GM23338 (cell line): ENCODE measurements at regions not wholly inside any gene's neighbourhood (a gene's known extent, or its start where the extent isn't known, plus 50 kb on each side); places are given as distances from the start of the nearest gene placed in this dataset.

Experiments
- ATAC-seq: fragments of 200-7000 bp; cut with Tn5 transposase; 3 replicates; pipeline ENCODE4 v1.9.1; 2020
- DNase-seq: peaks from one replicate; pipeline ENCODE4 v3.0.0-alpha.2; 2015; ENCODE audit warnings: low spot score
- H2AFZ ChIP-seq: fragments of 200-600 bp; sonication (generic); 2 replicates; pipeline ENCODE4 v1.8.0; 2016; ENCODE audit warnings: antibody characterized with exemption, mild to moderate bottlenecking, moderate library complexity
- H3F3A ChIP-seq: fragments of 200-600 bp; sonication (generic); replicated peaks from 2 replicates; pipeline ENCODE4 v1.8.0; 2017; ENCODE audit warnings: antibody characterized with exemption, mixed run types, low read depth
- H3K27ac ChIP-seq: fragments of 200-600 bp; sonication (generic); 2 replicates; pipeline ENCODE4 v1.6.1; 2016; ENCODE audit warnings: low read depth
- H3K27me3 ChIP-seq: fragments of 200-600 bp; sonication (generic); 2 replicates; pipeline ENCODE4 v1.8.0; 2016; ENCODE audit warnings: mild to moderate bottlenecking, mixed run types, moderate library complexity; ENCODE audit not compliant: insufficient read depth
- H3K36me3 ChIP-seq: fragments of 200-600 bp; sonication (generic); 2 replicates; pipeline ENCODE4 v1.8.0; 2016; ENCODE audit warnings: mild to moderate bottlenecking; ENCODE audit not compliant: insufficient read depth
- H3K4me1 ChIP-seq: fragments of 200-600 bp; sonication (generic); 2 replicates; pipeline ENCODE4 v1.8.0; 2016; ENCODE audit warnings: mild to moderate bottlenecking, moderate library complexity; ENCODE audit not compliant: insufficient read depth
- H3K4me2 ChIP-seq: fragments of 200-600 bp; sonication (generic); 2 replicates; pipeline ENCODE4 v1.7.1; 2017; ENCODE audit warnings: mixed run types
- H3K4me3 ChIP-seq: fragments of 200-600 bp; sonication (generic); 2 replicates; pipeline ENCODE4 v1.6.1; 2016; ENCODE audit warnings: mixed run types
- H3K79me2 ChIP-seq: fragments of 200-600 bp; sonication (generic); replicated peaks from 2 replicates; pipeline ENCODE4 v1.8.0; 2017; ENCODE audit warnings: mild to moderate bottlenecking; ENCODE audit not compliant: insufficient read depth
- H3K9me2 ChIP-seq: fragments of 200-600 bp; sonication (generic); 2 replicates; pipeline ENCODE4 v1.8.0; 2017; ENCODE audit not compliant: insufficient read depth
- H4K20me1 ChIP-seq: fragments of 200-600 bp; sonication (generic); replicated peaks from 2 replicates; pipeline ENCODE4 v1.8.0; 2017; ENCODE audit warnings: mild to moderate bottlenecking; ENCODE audit not compliant: insufficient read depth
- H3K27ac Mint-ChIP-seq: 2 replicates; pipeline ENCODE4 v1.8.0; 2020; ENCODE audit warnings: inconsistent platforms, mild to moderate bottlenecking, moderate library complexity, mixed read lengths
- H3K27me3 Mint-ChIP-seq: 3 replicates; pipeline ENCODE4 v1.8.0; 2022; ENCODE audit warnings: low read depth, mild to moderate bottlenecking, moderate library complexity, mixed read lengths, inconsistent platforms; ENCODE audit not compliant: insufficient read depth, poor library complexity
- H3K36me3 Mint-ChIP-seq: 3 replicates; pipeline ENCODE4 v1.8.0; 2021; ENCODE audit warnings: low read depth, mild to moderate bottlenecking, inconsistent platforms, moderate library complexity, mixed read lengths
- H3K4me1 Mint-ChIP-seq: 3 replicates; pipeline ENCODE4 v1.8.0; 2020; ENCODE audit warnings: mild to moderate bottlenecking, inconsistent platforms, mixed read lengths
- H3K4me3 Mint-ChIP-seq: 3 replicates; pipeline ENCODE4 v1.8.0; 2021; ENCODE audit warnings: moderate library complexity, mild to moderate bottlenecking, inconsistent platforms, mixed read lengths
- H3K9me3 Mint-ChIP-seq: 3 replicates; pipeline ENCODE4 v1.8.0; 2020; ENCODE audit warnings: moderate library complexity, mild to moderate bottlenecking, inconsistent platforms, mixed read lengths
- CREB1 ChIP-seq: fragments of 250-450 bp; sonication (Bioruptor Pico); IDR thresholded peaks from 2 replicates; pipeline ENCODE4 v1.5.0; 2020; ENCODE audit warnings: low read depth, mild to moderate bottlenecking, moderate library complexity
- EZH2 ChIP-seq: fragments of 200-600 bp; sonication (generic); IDR thresholded peaks from one replicate; pipeline ENCODE4 v1.8.0; 2017; ENCODE audit warnings: antibody characterized with exemption, mild to moderate bottlenecking, low read depth; ENCODE audit not compliant: unreplicated experiment
- EZH2phosphoT487 ChIP-seq: fragments of 200-600 bp; sonication (generic); IDR thresholded peaks from one replicate; pipeline ENCODE4 v1.8.1; 2018; ENCODE audit warnings: antibody characterized with exemption; ENCODE audit not compliant: unreplicated experiment
- JUNB ChIP-seq: IDR thresholded peaks from one replicate; pipeline ENCODE4 v1.6.1; 2016; ENCODE audit warnings: antibody characterized with exemption; ENCODE audit not compliant: unreplicated experiment
- NANOG ChIP-seq: IDR thresholded peaks from 2 replicates; pipeline ENCODE4 v1.6.1; 2016; ENCODE audit warnings: antibody characterized with exemption, borderline replicate concordance
- POLR2AphosphoS5 ChIP-seq: IDR thresholded peaks from 2 replicates; pipeline ENCODE4 v1.6.1; 2016; ENCODE audit warnings: antibody characterized with exemption, low read depth
- STAT1 ChIP-seq: IDR thresholded peaks from one replicate; pipeline ENCODE4 v1.6.1; 2016; ENCODE audit warnings: antibody characterized with exemption; ENCODE audit not compliant: unreplicated experiment
- ZNF114 ChIP-seq: fragments of 250-450 bp; sonication (Bioruptor Pico); IDR thresholded peaks from 2 replicates; pipeline ENCODE4 v1.5.0; 2020; ENCODE audit warnings: mild to moderate bottlenecking, moderate library complexity
- ZNF331 ChIP-seq: fragments of 250-450 bp; sonication (Bioruptor Pico); IDR thresholded peaks from 2 replicates; pipeline ENCODE4 v1.5.0; 2020; ENCODE audit warnings: low read depth, mild to moderate bottlenecking, moderate library complexity
- TF ChIP-seq, protein P1 (sequence below): fragments of 250-450 bp; sonication (Bioruptor Pico); IDR thresholded peaks from 2 replicates; pipeline ENCODE4 v1.5.0; 2020; ENCODE audit warnings: mild to moderate bottlenecking, moderate library complexity
- TF ChIP-seq, protein P2 (sequence below), 2 experiments: fragments of 200-600 bp in 1 of 2; sonication (generic) in 1 of 2; conservative IDR thresholded peaks; 2 replicates each; pipeline versions ENCODE4 v1.5.1 to v1.6.1; 2016 to 2017; ENCODE audit warnings: antibody characterized with exemption in 2 of 2, low read depth in 2 of 2, mild to moderate bottlenecking in 2 of 2, moderate library complexity in 1 of 2
- TF ChIP-seq, protein P3 (sequence below): IDR thresholded peaks from 2 replicates; pipeline ENCODE4 v1.6.1; 2016; ENCODE audit warnings: antibody characterized with exemption
- TF ChIP-seq, protein P4 (sequence below): IDR thresholded peaks from one replicate; pipeline ENCODE4 v1.6.1; 2018; ENCODE audit warnings: antibody characterized with exemption; ENCODE audit not compliant: unreplicated experiment

DNA sequence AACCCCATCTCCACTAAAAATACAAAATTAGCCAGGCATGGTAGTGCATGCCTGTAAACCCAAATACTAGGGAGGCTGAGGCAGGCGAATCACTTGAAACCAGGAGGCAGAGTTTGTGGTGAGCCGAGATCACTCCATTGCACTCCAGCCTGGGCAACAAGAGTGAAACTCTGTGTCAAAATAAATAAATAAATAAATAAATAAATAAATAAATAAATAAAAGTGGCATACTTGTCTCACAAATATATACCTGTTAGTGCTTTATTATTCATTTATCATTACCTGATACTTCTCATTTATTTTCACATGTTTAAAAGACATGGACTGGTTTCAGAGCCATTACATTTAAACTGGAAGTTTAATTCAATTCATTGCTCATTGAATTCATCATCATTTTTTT is 491.4 kb upstream of the CDH7 start:
- Histone ChIP-seq H4K20me1 (0 out of 2 replicates have a peak, but pooled peaks cover 4% of the 10 kb centered on the region), H3K4me3 (no peak overlapping the region), H3K9me2 (no peaks in the 10 kb centered on the region), H3K4me1 (peaks cover 5% of the 10 kb centered on the region), H3K36me3 (no peaks in the 10 kb centered on the region), H3K79me2 (no peaks in the 10 kb centered on the region), H2AFZ (no peak overlapping the region), H3F3A (no peaks in the 10 kb centered on the region), H3K27ac (no peak overlapping the region), H3K4me2 (no peak overlapping the region), H3K27me3 (peaks cover 5% of the 10 kb centered on the region; the same call in 1 of the 2 replicates)
- no peaks in the 10 kb centered on the region for H3K9me3 Mint-ChIP-seq
- no peak overlapping the region for H3K27ac Mint-ChIP-seq
- peaks cover 9% of the 10 kb centered on the region; the same call in 2 of the 3 replicates for H3K4me1 Mint-ChIP-seq
- TF ChIP-seq, protein P1, sequence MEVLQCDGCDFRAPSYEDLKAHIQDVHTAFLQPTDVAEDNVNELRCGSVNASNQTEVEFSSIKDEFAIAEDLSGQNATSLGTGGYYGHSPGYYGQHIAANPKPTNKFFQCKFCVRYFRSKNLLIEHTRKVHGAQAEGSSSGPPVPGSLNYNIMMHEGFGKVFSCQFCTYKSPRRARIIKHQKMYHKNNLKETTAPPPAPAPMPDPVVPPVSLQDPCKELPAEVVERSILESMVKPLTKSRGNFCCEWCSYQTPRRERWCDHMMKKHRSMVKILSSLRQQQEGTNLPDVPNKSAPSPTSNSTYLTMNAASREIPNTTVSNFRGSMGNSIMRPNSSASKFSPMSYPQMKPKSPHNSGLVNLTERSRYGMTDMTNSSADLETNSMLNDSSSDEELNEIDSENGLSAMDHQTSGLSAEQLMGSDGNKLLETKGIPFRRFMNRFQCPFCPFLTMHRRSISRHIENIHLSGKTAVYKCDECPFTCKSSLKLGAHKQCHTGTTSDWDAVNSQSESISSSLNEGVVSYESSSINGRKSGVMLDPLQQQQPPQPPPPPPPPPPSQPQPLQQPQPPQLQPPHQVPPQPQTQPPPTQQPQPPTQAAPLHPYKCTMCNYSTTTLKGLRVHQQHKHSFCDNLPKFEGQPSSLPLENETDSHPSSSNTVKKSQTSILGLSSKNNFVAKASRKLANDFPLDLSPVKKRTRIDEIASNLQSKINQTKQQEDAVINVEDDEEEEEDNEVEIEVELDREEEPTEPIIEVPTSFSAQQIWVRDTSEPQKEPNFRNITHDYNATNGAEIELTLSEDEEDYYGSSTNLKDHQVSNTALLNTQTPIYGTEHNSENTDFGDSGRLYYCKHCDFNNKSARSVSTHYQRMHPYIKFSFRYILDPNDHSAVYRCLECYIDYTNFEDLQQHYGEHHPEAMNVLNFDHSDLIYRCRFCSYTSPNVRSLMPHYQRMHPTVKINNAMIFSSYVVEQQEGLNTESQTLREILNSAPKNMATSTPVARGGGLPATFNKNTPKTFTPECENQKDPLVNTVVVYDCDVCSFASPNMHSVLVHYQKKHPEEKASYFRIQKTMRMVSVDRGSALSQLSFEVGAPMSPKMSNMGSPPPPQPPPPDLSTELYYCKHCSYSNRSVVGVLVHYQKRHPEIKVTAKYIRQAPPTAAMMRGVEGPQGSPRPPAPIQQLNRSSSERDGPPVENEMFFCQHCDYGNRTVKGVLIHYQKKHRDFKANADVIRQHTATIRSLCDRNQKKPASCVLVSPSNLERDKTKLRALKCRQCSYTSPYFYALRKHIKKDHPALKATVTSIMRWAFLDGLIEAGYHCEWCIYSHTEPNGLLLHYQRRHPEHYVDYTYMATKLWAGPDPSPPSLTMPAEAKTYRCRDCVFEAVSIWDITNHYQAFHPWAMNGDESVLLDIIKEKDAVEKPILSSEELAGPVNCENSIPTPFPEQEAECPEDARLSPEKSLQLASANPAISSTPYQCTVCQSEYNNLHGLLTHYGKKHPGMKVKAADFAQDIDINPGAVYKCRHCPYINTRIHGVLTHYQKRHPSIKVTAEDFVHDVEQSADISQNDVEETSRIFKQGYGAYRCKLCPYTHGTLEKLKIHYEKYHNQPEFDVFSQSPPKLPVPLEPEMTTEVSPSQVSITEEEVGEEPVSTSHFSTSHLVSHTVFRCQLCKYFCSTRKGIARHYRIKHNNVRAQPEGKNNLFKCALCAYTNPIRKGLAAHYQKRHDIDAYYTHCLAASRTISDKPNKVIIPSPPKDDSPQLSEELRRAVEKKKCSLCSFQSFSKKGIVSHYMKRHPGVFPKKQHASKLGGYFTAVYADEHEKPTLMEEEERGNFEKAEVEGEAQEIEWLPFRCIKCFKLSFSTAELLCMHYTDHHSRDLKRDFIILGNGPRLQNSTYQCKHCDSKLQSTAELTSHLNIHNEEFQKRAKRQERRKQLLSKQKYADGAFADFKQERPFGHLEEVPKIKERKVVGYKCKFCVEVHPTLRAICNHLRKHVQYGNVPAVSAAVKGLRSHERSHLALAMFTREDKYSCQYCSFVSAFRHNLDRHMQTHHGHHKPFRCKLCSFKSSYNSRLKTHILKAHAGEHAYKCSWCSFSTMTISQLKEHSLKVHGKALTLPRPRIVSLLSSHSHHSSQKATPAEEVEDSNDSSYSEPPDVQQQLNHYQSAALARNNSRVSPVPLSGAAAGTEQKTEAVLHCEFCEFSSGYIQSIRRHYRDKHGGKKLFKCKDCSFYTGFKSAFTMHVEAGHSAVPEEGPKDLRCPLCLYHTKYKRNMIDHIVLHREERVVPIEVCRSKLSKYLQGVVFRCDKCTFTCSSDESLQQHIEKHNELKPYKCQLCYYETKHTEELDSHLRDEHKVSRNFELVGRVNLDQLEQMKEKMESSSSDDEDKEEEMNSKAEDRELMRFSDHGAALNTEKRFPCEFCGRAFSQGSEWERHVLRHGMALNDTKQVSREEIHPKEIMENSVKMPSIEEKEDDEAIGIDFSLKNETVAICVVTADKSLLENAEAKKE (CRISPR knock-in tag), result no peak
- TF ChIP-seq NANOG (no peak), ZNF114 (CRISPR knock-in tag) (no peak), JUNB (no peak), EZH2 (no peak), CREB1 (CRISPR knock-in tag) (no peak), POLR2AphosphoS5 (no peak), ZNF331 (CRISPR knock-in tag) (no peak), EZH2phosphoT487 (no peak), STAT1 (no peak)
- TF ChIP-seq, protein P2, sequence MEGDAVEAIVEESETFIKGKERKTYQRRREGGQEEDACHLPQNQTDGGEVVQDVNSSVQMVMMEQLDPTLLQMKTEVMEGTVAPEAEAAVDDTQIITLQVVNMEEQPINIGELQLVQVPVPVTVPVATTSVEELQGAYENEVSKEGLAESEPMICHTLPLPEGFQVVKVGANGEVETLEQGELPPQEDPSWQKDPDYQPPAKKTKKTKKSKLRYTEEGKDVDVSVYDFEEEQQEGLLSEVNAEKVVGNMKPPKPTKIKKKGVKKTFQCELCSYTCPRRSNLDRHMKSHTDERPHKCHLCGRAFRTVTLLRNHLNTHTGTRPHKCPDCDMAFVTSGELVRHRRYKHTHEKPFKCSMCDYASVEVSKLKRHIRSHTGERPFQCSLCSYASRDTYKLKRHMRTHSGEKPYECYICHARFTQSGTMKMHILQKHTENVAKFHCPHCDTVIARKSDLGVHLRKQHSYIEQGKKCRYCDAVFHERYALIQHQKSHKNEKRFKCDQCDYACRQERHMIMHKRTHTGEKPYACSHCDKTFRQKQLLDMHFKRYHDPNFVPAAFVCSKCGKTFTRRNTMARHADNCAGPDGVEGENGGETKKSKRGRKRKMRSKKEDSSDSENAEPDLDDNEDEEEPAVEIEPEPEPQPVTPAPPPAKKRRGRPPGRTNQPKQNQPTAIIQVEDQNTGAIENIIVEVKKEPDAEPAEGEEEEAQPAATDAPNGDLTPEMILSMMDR (conservative IDR thresholded peaks at IDR 0.05; ENCODE audit: low read depth in 2 of 2), result no peak
- TF ChIP-seq, protein P3, sequence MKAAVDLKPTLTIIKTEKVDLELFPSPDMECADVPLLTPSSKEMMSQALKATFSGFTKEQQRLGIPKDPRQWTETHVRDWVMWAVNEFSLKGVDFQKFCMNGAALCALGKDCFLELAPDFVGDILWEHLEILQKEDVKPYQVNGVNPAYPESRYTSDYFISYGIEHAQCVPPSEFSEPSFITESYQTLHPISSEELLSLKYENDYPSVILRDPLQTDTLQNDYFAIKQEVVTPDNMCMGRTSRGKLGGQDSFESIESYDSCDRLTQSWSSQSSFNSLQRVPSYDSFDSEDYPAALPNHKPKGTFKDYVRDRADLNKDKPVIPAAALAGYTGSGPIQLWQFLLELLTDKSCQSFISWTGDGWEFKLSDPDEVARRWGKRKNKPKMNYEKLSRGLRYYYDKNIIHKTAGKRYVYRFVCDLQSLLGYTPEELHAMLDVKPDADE, result no peak
- TF ChIP-seq, protein P4, sequence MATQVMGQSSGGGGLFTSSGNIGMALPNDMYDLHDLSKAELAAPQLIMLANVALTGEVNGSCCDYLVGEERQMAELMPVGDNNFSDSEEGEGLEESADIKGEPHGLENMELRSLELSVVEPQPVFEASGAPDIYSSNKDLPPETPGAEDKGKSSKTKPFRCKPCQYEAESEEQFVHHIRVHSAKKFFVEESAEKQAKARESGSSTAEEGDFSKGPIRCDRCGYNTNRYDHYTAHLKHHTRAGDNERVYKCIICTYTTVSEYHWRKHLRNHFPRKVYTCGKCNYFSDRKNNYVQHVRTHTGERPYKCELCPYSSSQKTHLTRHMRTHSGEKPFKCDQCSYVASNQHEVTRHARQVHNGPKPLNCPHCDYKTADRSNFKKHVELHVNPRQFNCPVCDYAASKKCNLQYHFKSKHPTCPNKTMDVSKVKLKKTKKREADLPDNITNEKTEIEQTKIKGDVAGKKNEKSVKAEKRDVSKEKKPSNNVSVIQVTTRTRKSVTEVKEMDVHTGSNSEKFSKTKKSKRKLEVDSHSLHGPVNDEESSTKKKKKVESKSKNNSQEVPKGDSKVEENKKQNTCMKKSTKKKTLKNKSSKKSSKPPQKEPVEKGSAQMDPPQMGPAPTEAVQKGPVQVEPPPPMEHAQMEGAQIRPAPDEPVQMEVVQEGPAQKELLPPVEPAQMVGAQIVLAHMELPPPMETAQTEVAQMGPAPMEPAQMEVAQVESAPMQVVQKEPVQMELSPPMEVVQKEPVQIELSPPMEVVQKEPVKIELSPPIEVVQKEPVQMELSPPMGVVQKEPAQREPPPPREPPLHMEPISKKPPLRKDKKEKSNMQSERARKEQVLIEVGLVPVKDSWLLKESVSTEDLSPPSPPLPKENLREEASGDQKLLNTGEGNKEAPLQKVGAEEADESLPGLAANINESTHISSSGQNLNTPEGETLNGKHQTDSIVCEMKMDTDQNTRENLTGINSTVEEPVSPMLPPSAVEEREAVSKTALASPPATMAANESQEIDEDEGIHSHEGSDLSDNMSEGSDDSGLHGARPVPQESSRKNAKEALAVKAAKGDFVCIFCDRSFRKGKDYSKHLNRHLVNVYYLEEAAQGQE, result no peak
- H3K27me3 Mint-ChIP-seq, result no peaks in the 10 kb centered on the region
- ATAC-seq (no peak), DNase-seq (no peak)
- no peak overlapping the region for H3K4me3 Mint-ChIP-seq
- no peaks in the 10 kb centered on the region for H3K36me3 Mint-ChIP-seq
